GM12891 (cell line): ENCODE measurements at regions not wholly inside any gene's neighbourhood (a gene's known extent, or its start where the extent isn't known, plus 50 kb on each side); places are given as distances from the start of the nearest gene placed in this dataset.

Experiments used
- POLR2A ChIP-seq: IDR thresholded peaks from 2 replicates; pipeline ENCODE4 v1.6.1; 2011; ENCODE audit warnings: low read depth, low read length, control low read depth
- POLR2AphosphoS5 ChIP-seq: IDR thresholded peaks from 2 replicates; pipeline ENCODE4 v1.6.1; 2011; ENCODE audit warnings: low read depth, low read length, control low read depth
- POU2F2 ChIP-seq: IDR thresholded peaks from 2 replicates; pipeline ENCODE4 v1.6.1; 2011; ENCODE audit warnings: low read depth, mild to moderate bottlenecking, control low read depth, low read length, moderate library complexity
- SPI1 ChIP-seq: IDR thresholded peaks from 2 replicates; pipeline ENCODE4 v1.6.1; 2011; ENCODE audit warnings: low read depth, low read length, control low read depth
- TAF1 ChIP-seq: IDR thresholded peaks from 2 replicates; pipeline ENCODE4 v1.6.1; 2011; ENCODE audit warnings: low read depth, low read length, control low read depth

GRCh38 chr13:95367309-95367843 is 66.1 kb upstream of the ABCC4 start:
- TF ChIP-seq SPI1: no peak
- no peak for TF ChIP-seq POLR2A
- TF ChIP-seq POLR2AphosphoS5: no peak
- no peak for TF ChIP-seq TAF1
- TF ChIP-seq POU2F2: no peak
